ENCODE measurements at regions not wholly inside any gene's neighbourhood (a gene's known extent, or its start where the extent isn't known, plus 50 kb on each side); places are given as distances from the start of the nearest gene placed in this dataset.

DNA sequence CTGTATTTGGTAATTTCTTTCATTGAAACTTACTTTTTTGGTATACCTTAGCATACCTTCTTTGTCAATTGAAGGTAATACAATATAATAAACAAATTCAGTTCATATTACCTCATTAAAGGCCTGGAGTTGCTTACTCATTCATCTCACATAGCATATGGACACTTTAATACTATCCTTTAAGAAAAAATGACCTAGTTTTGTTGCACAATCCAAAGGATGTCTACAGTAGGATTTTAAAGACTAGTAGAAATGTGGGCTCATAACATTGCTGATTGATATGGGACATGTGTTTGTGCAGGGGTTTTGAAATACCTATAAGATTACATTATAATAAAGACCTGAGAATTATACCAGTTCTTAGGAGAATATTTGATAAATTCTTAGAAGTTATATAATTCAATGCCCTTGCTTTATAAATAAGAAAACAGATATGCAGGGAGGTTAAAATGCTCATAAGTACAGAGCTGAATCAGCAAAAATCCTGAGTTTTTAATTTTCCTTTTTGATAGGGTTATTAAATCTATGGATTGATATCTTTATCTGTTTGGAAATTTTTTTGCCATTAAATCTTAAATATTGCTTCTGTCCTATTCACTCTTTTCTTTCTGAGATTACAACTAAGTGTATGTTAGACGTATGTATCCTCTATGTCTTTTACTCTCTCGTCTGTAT is 352.1 kb downstream of the ATP23 start:
- H3K36me3 ChIP-seq (ENCODE audit: insufficient read depth, low read length), result no peaks in the 10 kb centered on the region
- no peak overlapping the region for H3K4me3 ChIP-seq (ENCODE audit: low read length)
- no peaks in the 10 kb centered on the region for H3K27me3 ChIP-seq (ENCODE audit: insufficient read depth, low read length)
- no peaks in the 10 kb centered on the region for H3K9me3 ChIP-seq (ENCODE audit: insufficient read depth, low read depth, low read length)
- no peak overlapping the region for H3K9ac ChIP-seq (ENCODE audit: low read depth, low read length)
- WGBS, result 89% methylated on average over 2 of the region's 2 CpGs
- H3K4me1 ChIP-seq (ENCODE audit: insufficient read depth, low read length), result peaks cover 17% of the 10 kb centered on the region
- no peak overlapping the region for H3K27ac ChIP-seq (ENCODE audit: low read depth, low read length)

DNA sequence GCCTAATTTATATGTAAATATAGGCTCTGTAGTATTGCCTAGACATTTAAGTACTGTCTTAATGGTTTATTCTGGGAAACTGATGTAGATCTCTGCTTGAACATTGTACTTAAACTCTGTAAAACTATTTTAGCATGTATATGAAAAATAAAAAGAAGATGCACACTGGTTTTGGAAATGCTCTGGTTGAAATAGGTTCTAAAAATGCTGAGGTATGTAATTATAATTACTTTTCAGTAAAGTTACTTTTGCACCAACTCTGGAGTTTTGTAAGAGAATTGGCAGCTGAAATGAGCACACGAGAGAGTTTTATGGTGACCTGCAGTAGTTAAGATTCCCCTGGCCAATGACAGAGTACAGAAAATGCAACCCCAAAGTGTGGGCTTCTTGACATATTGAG is 353.9 kb downstream of the ATP23 start:
- H3K4me3 ChIP-seq (ENCODE audit: low read length), result no peak overlapping the region
- no peaks in the 10 kb centered on the region for H3K36me3 ChIP-seq (ENCODE audit: insufficient read depth, low read length)
- WGBS, result 97% methylated on average over 1 of the region's 1 CpG
- H3K27ac ChIP-seq (ENCODE audit: low read depth, low read length), result no peak overlapping the region
- no peak overlapping the region for H3K9ac ChIP-seq (ENCODE audit: low read depth, low read length)
- no peaks in the 10 kb centered on the region for H3K9me3 ChIP-seq (ENCODE audit: insufficient read depth, low read depth, low read length)
- no peaks in the 10 kb centered on the region for H3K27me3 ChIP-seq (ENCODE audit: insufficient read depth, low read length)
- peaks cover 17% of the 10 kb centered on the region for H3K4me1 ChIP-seq (ENCODE audit: insufficient read depth, low read length)

DNA sequence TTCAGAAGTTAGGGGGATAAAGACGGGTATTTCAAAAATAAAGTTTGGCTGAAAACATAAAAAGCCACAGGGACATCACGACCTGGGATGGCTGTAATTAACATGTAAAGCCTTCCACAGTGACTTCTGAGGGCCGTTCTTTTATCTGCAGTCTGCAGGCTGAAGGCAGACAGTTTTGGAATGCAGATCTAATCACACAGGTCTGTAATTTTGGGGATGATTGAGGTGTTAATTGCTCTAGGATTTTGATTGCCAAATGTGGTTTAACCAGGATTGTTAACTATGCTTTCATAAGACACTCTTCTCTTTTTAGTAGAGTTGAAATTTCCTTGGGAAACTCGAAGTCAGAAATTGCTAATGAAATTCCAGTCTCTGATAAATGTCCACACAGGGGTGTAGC is 355.5 kb downstream of the ATP23 start:
- Histone ChIP-seq H3K36me3 (ENCODE audit: insufficient read depth, low read length) (no peaks in the 10 kb centered on the region), H3K27ac (ENCODE audit: low read depth, low read length) (no peak overlapping the region), H3K9ac (ENCODE audit: low read depth, low read length) (no peak overlapping the region), H3K9me3 (ENCODE audit: insufficient read depth, low read depth, low read length) (no peaks in the 10 kb centered on the region), H3K4me1 (ENCODE audit: insufficient read depth, low read length) (peaks cover 17% of the 10 kb centered on the region), H3K4me3 (ENCODE audit: low read length) (no peak overlapping the region), H3K27me3 (ENCODE audit: insufficient read depth, low read length) (no peaks in the 10 kb centered on the region)
- WGBS, result 37% methylated on average over 4 of the region's 4 CpGs

DNA sequence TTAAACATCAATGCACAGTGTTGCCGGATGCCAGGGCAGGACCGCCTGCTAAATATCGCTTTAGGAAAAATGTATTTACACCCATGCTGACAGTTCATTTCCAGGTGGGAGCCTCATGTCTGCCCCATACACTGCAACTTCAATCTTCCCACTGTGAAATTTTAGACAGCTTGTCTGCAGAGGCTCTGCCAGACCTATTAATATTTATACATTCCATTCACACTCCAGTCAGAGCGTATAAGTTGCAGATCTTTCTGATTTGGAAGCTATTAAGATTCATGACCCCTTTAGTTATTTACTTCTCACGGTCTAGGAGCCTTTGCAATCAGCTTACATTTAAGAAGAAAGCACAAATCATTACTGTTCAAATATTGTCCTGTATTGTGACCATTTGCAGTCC is 357.4 kb downstream of the ATP23 start:
- Histone ChIP-seq H3K27ac (ENCODE audit: low read depth, low read length) (no peak overlapping the region), H3K36me3 (ENCODE audit: insufficient read depth, low read length) (no peaks in the 10 kb centered on the region), H3K4me3 (ENCODE audit: low read length) (no peak overlapping the region), H3K27me3 (ENCODE audit: insufficient read depth, low read length) (no peaks in the 10 kb centered on the region), H3K4me1 (ENCODE audit: insufficient read depth, low read length) (peaks cover 21% of the 10 kb centered on the region), H3K9me3 (ENCODE audit: insufficient read depth, low read depth, low read length) (no peaks in the 10 kb centered on the region), H3K9ac (ENCODE audit: low read depth, low read length) (no peak overlapping the region)
- 96% methylated on average over 5 of the region's 5 CpGs for WGBS

DNA sequence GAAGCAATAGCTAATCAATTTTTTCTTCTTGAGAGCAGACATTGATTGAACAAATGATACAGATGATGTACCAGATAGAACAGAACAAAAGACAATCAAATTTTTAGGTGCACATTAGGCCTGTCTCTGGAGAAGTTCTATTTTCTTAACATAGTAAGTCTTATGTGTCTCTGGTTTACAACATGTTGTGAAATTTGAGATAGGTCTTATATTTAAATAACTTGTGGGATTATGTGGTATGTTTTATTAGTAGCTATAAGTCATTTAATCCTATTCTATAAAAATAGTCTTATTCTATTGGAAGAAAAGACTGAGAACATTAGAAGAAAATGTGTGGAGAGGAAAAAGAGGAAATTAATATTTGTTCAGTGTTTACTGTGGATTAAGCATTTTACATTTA is 358.0 kb downstream of the ATP23 start:
- Histone ChIP-seq H3K4me1 (ENCODE audit: insufficient read depth, low read length) (peaks cover 21% of the 10 kb centered on the region), H3K27me3 (ENCODE audit: insufficient read depth, low read length) (no peaks in the 10 kb centered on the region), H3K4me3 (ENCODE audit: low read length) (no peak overlapping the region)

DNA sequence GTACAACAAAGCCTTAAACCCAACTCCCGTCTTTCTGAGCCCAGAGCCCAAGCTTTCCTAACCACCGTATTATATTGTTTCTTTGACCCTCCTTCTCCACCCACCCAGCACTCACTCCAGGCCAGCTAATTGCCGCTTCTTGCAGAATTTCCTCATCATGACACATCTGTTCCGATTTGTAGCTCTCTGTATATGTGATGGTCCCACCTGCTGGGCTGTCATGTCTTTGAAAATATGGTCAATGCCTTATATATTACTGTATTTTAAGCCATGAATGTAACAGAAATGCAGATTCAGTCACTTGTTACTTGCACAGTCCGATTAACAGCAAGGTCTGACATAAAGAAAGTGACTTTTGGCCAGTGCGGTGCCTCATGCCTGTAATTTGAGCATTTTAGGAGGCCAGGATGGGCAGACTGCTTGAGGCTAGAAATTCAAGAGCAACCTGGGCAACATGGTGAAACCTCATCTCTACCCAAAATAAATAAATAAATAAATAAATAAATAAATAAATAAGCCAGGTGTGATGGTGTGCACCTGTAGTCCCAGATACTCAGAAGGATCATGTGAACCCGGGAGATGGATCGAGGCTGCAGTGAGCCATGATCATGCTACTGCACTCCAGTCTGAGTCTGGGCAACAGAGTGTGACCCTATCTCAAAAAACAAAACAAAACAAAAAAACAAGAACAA is 359.8 kb downstream of the ATP23 start:
- no peak overlapping the region for H3K9ac ChIP-seq (ENCODE audit: low read depth, low read length)
- no peak overlapping the region for H3K4me3 ChIP-seq (ENCODE audit: low read length)
- no peaks in the 10 kb centered on the region for H3K36me3 ChIP-seq (ENCODE audit: insufficient read depth, low read length)
- no peak overlapping the region for H3K27ac ChIP-seq (ENCODE audit: low read depth, low read length)
- 94% methylated on average over 8 of the region's 8 CpGs for WGBS
- no peaks in the 10 kb centered on the region for H3K9me3 ChIP-seq (ENCODE audit: insufficient read depth, low read depth, low read length)
- no peaks in the 10 kb centered on the region for H3K27me3 ChIP-seq (ENCODE audit: insufficient read depth, low read length)
- peaks cover 16% of the 10 kb centered on the region for H3K4me1 ChIP-seq (ENCODE audit: insufficient read depth, low read length)

More for the DNA sequence above, 358.0 kb downstream of the ATP23 start:
- Histone ChIP-seq H3K9ac (ENCODE audit: low read depth, low read length) (no peak overlapping the region), H3K27ac (ENCODE audit: low read depth, low read length) (no peak overlapping the region), H3K36me3 (ENCODE audit: insufficient read depth, low read length) (no peaks in the 10 kb centered on the region), H3K9me3 (ENCODE audit: insufficient read depth, low read depth, low read length) (no peaks in the 10 kb centered on the region)

DNA sequence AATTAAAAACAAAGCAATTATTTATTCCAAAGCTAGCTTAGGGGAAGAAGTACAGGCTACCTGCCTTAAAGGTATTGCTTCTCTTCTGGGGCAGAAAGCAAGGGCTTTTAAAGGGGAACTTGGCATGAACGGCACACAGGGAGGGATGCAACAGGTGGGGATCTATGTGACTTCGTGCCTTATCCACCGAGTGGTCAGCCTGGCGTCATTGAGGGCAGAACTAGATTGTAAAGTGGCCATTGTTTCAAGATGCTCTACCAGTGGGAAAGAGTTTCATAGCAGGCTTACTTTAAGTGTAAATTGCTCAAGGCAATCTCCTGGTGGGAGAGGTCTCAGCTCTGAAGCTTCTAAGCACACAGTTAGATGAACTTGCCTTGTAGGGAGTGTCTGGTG is 360.4 kb downstream of the ATP23 start:
- Histone ChIP-seq H3K4me1 (ENCODE audit: insufficient read depth, low read length) (peaks cover 11% of the 10 kb centered on the region), H3K27me3 (ENCODE audit: insufficient read depth, low read length) (no peaks in the 10 kb centered on the region), H3K36me3 (ENCODE audit: insufficient read depth, low read length) (no peaks in the 10 kb centered on the region), H3K9me3 (ENCODE audit: insufficient read depth, low read depth, low read length) (no peaks in the 10 kb centered on the region), H3K9ac (ENCODE audit: low read depth, low read length) (no peak overlapping the region), H3K4me3 (ENCODE audit: low read length) (no peak overlapping the region), H3K27ac (ENCODE audit: low read depth, low read length) (no peak overlapping the region)
- 84% methylated on average over 4 of the region's 4 CpGs for WGBS

DNA sequence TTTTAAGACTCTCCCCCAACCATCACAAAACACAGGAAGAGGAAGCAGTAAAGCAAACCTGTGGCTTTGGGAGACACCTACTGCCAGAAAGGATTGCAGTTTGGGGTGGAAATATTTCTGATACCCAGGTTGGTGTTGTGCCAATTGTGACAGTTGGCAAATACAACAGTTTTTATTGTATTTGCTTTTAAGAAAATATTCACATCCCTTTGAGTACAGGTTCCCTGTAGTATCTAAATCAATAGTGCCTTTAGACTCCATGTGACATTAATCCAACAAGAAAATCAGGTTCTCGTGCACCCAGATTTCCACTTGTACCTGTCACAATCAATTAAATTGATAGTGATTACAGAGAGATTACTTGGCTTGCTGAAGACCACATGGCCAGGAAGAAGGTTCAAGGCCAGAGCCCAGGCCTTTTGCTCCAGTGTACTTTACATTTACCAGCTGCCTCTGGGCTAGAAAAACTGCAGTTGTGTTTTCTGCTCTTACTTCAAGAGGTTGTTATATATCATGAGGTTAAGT is 361.2 kb downstream of the ATP23 start:
- Histone ChIP-seq H3K27ac (ENCODE audit: low read depth, low read length) (no peak overlapping the region), H3K9me3 (ENCODE audit: insufficient read depth, low read depth, low read length) (no peaks in the 10 kb centered on the region), H3K9ac (ENCODE audit: low read depth, low read length) (no peak overlapping the region), H3K4me3 (ENCODE audit: low read length) (no peak overlapping the region), H3K27me3 (ENCODE audit: insufficient read depth, low read length) (no peaks in the 10 kb centered on the region), H3K4me1 (ENCODE audit: insufficient read depth, low read length) (peaks cover 4% of the 10 kb centered on the region; the same call in 1 of the 2 replicates), H3K36me3 (ENCODE audit: insufficient read depth, low read length) (no peaks in the 10 kb centered on the region)
- WGBS, result 92% methylated on average over 1 of the region's 1 CpG

DNA sequence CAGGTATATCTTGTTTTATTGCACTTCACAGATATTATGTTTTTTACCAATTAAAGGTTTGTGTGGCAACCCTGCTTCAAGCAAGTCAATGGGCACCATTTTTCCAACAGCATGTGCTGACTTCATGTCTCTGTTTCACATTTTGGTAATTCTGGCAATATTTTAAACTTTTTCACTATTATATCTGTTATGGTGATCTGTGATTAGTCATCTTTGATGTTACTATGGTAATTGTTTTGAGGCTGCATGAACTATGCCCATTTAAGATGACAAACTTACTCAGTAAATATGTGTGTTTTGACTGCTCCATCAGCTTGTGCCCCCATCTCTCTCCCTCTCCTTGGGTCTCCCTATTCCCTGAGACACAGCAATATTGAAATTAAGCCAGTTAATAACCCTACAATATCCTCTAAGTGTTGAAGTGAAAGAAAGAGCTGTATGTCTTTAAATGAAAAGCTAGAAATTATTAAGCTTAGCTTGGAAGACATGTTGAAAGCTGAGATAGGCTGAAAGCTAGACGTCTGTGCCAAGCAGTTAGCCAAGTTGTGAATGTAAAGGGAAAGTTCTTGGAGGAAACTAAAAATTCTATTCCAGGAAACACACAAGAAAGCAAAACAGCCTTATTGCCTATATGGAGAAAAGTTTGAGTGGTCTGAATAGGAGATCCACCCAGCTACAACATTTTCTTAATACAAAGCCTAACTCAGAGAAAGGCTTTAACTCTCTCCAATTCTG is 365.1 kb downstream of the ATP23 start:
- no peak overlapping the region for H3K4me3 ChIP-seq (ENCODE audit: low read length)
- 94% methylated on average over 1 of the region's 1 CpG for WGBS
- H3K36me3 ChIP-seq (ENCODE audit: insufficient read depth, low read length), result no peaks in the 10 kb centered on the region
- peaks cover 10% of the 10 kb centered on the region for H3K4me1 ChIP-seq (ENCODE audit: insufficient read depth, low read length)
- no peak overlapping the region for H3K27ac ChIP-seq (ENCODE audit: low read depth, low read length)
- H3K27me3 ChIP-seq (ENCODE audit: insufficient read depth, low read length), result no peaks in the 10 kb centered on the region
- no peaks in the 10 kb centered on the region for H3K9me3 ChIP-seq (ENCODE audit: insufficient read depth, low read depth, low read length)
- H3K9ac ChIP-seq (ENCODE audit: low read depth, low read length), result no peak overlapping the region

DNA sequence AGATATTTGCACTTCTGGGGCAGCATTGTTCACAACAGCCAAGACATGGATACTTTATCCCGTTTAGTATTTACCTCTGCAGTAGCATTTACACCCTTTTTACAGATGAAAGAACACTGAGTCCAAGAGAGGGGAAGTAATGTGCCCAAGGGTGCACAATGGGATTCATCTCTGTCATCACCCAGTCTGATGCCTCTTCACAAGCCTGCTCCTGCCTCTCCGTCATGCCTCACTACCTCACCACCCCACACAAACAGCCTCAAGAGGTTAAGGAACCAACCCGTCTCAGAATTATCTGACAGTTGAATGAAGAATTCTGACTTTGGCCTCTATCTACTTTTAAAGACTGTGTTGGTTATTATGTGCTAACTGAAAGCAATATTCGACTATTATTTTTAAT is 368.4 kb downstream of the ATP23 start:
- no peak overlapping the region for H3K4me3 ChIP-seq (ENCODE audit: low read length)
- peaks cover 8% of the 10 kb centered on the region; the same call in 1 of the 2 replicates for H3K4me1 ChIP-seq (ENCODE audit: insufficient read depth, low read length)
- H3K36me3 ChIP-seq (ENCODE audit: insufficient read depth, low read length), result no peaks in the 10 kb centered on the region
- no peak overlapping the region for H3K9ac ChIP-seq (ENCODE audit: low read depth, low read length)
- no peaks in the 10 kb centered on the region for H3K9me3 ChIP-seq (ENCODE audit: insufficient read depth, low read depth, low read length)
- H3K27ac ChIP-seq (ENCODE audit: low read depth, low read length), result no peak overlapping the region
- WGBS, result 93% methylated on average over 4 of the region's 4 CpGs
- no peaks in the 10 kb centered on the region for H3K27me3 ChIP-seq (ENCODE audit: insufficient read depth, low read length)

DNA sequence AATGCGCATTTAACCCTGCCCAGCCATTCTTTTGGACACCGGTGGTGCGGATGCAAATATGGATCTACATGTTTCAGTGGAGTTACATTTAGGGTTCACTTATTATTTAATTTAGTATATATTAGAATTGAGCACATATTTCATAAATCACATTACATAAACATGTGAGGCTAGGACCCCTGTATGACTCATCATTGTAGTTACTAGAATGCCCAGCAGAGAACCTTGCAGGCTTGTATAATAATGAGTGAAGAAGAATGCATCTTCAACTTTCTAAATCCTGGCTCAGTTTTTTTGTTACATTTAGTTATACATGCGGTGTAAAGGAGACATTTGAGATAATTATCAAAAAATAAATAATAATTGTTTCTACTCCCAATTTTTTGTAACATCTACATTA is 369.0 kb downstream of the ATP23 start:
- Histone ChIP-seq H3K4me1 (ENCODE audit: insufficient read depth, low read length) (peaks cover 8% of the 10 kb centered on the region; the same call in 1 of the 2 replicates), H3K27me3 (ENCODE audit: insufficient read depth, low read length) (no peaks in the 10 kb centered on the region), H3K9me3 (ENCODE audit: insufficient read depth, low read depth, low read length) (no peaks in the 10 kb centered on the region), H3K27ac (ENCODE audit: low read depth, low read length) (no peak overlapping the region), H3K4me3 (ENCODE audit: low read length) (no peak overlapping the region), H3K9ac (ENCODE audit: low read depth, low read length) (no peak overlapping the region), H3K36me3 (ENCODE audit: insufficient read depth, low read length) (no peaks in the 10 kb centered on the region)
- WGBS, result 100% methylated on average over 3 of the region's 4 CpGs
